Putamen (tissue), 1 donor: ENCODE measurements at regions not wholly inside any gene's neighbourhood (a gene's known extent, or its start where the extent isn't known, plus 50 kb on each side); places are given as distances from the start of the nearest gene placed in this dataset.
A peak's percentile ranks its signal among the peaks of the same experiment; 100 is the strongest.
"Not testable (repeated sequence)": the region's sequence is repeated elsewhere in the genome, so short reads cannot be mapped to it uniquely, and the experiment has no call there.

ENCODE experiments used
- DNase-seq: peaks from one replicate; pipeline ENCODE4 v3.0.0-alpha.2; 2016; ENCODE audit warnings: low spot score

GRCh38 chr4:154907345-154908045, 126.4 kb downstream of the RBM46 start:
- not testable (repeated sequence) for DNase-seq

- no peak for DNase-seq
Measured at GRCh38 chr4:154908168-154908567, 127.1 kb downstream of the RBM46 start.

- DNase-seq, result no peak
Measured at GRCh38 chr4:154911097-154911496, 130.0 kb downstream of the RBM46 start.

GRCh38 chr4:154911608-154912098, 130.6 kb downstream of the RBM46 start:
- no peak for DNase-seq

GRCh38 chr4:154916068-154916467, 135.0 kb downstream of the RBM46 start:
- DNase-seq, result no peak

GRCh38 chr4:154927126-154927680, 146.1 kb downstream of the RBM46 start:
- DNase-seq, result no peak

GRCh38 chr4:154928640-154929257, 147.7 kb downstream of the RBM46 start:
- no peak for DNase-seq

GRCh38 chr4:154936873-154937272, 155.8 kb downstream of the RBM46 start:
- no peak for DNase-seq

GRCh38 chr4:154939851-154940250, 158.8 kb downstream of the RBM46 start:
- peak; percentile 40 for DNase-seq

GRCh38 chr4:154942176-154942575, 161.1 kb downstream of the RBM46 start:
- DNase-seq, result no peak

- DNase-seq, result no peak
Measured at GRCh38 chr4:154944996-154945395, 163.9 kb downstream of the RBM46 start.

GRCh38 chr4:154946113-154946512, 165.0 kb downstream of the RBM46 start:
- DNase-seq, result no peak

- no peak for DNase-seq
Measured at GRCh38 chr4:154953691-154954090, 172.6 kb downstream of the RBM46 start.

- no peak for DNase-seq
Measured at GRCh38 chr4:154954117-154954516, 173.0 kb downstream of the RBM46 start.

- DNase-seq, result no peak
Measured at GRCh38 chr4:154958121-154958520, 177.0 kb downstream of the RBM46 start.

- DNase-seq, result no peak
Measured at GRCh38 chr4:154958621-154959358, 177.7 kb downstream of the RBM46 start.

- DNase-seq, result no peak
Measured at GRCh38 chr4:154959756-154960155, 178.7 kb downstream of the RBM46 start.

GRCh38 chr4:154960476-154960875, 179.4 kb downstream of the RBM46 start:
- DNase-seq, result no peak

GRCh38 chr4:154961263-154961662, 180.2 kb downstream of the RBM46 start:
- no peak for DNase-seq

- no peak for DNase-seq
Measured at GRCh38 chr4:154973244-154974035, 192.4 kb downstream of the RBM46 start.

GRCh38 chr4:154977228-154977627, 196.2 kb downstream of the RBM46 start:
- no peak for DNase-seq
